H1 (cell line): ENCODE measurements at regions not wholly inside any gene's neighbourhood (a gene's known extent, or its start where the extent isn't known, plus 50 kb on each side); places are given as distances from the start of the nearest gene placed in this dataset.
A peak's percentile ranks its signal among the peaks of the same experiment; 100 is the strongest.

Source experiments
- CTCF ChIA-PET: fragments of 300-600 bp; sonication (Branson Sonifier 250); formaldehyde crosslinking; loops from one replicate; lab custom pipeline; 2021; ENCODE audit not compliant: partially characterized antibody; lab: Charles Lee
- POLR2A ChIA-PET: fragments of 300-600 bp; sonication (Branson Sonifier 250); formaldehyde crosslinking; loops from one replicate; lab custom pipeline; 2021; ENCODE audit warnings: inconsistent platforms; ENCODE audit not compliant: partially characterized antibody; lab: Charles Lee
- DNase-seq, 2 experiments: peaks; one replicate each; pipeline versions ENCODE4 v3.0.0 to v3.0.0-alpha.2; 2010 to 2022; ENCODE audit warnings: low spot score in 2 of 2, low read depth in 1 of 2, mixed read lengths in 1 of 2
- FAIRE-seq: peaks from 2 replicates; lab custom pipeline; 2011; peaks lifted over from hg19 to GRCh38; lab: Jason Lieb, UNC
- H2AFZ ChIP-seq: 2 replicates; pipeline ENCODE4 v1.8.1; 2012; ENCODE audit warnings: low read length, inconsistent platforms
- H2AK5ac ChIP-seq: 2 replicates; pipeline ENCODE4 v1.6.1; 2013; ENCODE audit warnings: low read depth, low read length
- H2BK120ac ChIP-seq: replicated peaks from 2 replicates; pipeline ENCODE3; 2013; ENCODE audit warnings: low read depth, low read length, inconsistent platforms
- H2BK12ac ChIP-seq: 2 replicates; pipeline ENCODE4 v1.6.1; 2013; ENCODE audit warnings: low read depth, low read length
- H2BK15ac ChIP-seq: 2 replicates; pipeline ENCODE4 v1.6.1; 2013; ENCODE audit warnings: low read length
- H2BK20ac ChIP-seq: 2 replicates; pipeline ENCODE4 v1.6.1; 2013; ENCODE audit warnings: low read length
- H2BK5ac ChIP-seq: 2 replicates; pipeline ENCODE4 v1.6.1; 2013; ENCODE audit warnings: low read depth, low read length
- H3K14ac ChIP-seq: 2 replicates; pipeline ENCODE4 v1.6.1; 2013; ENCODE audit warnings: inconsistent platforms; ENCODE audit not compliant: insufficient read length
- H3K18ac ChIP-seq: 2 replicates; pipeline ENCODE4 v1.6.1; 2013; ENCODE audit warnings: low read length; ENCODE audit errors: extremely low read depth
- H3K23ac ChIP-seq: 2 replicates; pipeline ENCODE4 v1.6.1; 2013; ENCODE audit warnings: inconsistent platforms; ENCODE audit not compliant: insufficient read length
- H3K23me2 ChIP-seq: 2 replicates; pipeline ENCODE4 v1.6.1; 2013; ENCODE audit warnings: low read depth, low read length
- H3K27ac ChIP-seq: 2 replicates; pipeline ENCODE4 v1.6.1; 2011; ENCODE audit warnings: low read depth, low read length, inconsistent platforms
- H3K27me3 ChIP-seq, 4 experiments: replicated peaks in 1 of 4; 1 replicate in 1 of 4; 2 replicates in 3 of 4; pipeline versions ENCODE4 v1.6.1 to v1.8.1; 2011 to 2013; ENCODE audit warnings: low read length in 3 of 4, mild to moderate bottlenecking in 3 of 4, inconsistent platforms in 2 of 4, mixed read lengths in 2 of 4, moderate library complexity in 1 of 4; ENCODE audit not compliant: control insufficient read depth in 3 of 4, insufficient read depth in 3 of 4; ENCODE audit errors: extremely low read depth in 1 of 4
- H3K36me3 ChIP-seq, 4 experiments: 2 replicates each; pipeline versions ENCODE4 v1.6.1 to v1.8.1; 2011 to 2013; ENCODE audit warnings: mild to moderate bottlenecking in 4 of 4, low read length in 3 of 4, moderate library complexity in 2 of 4, control low read depth in 1 of 4, inconsistent platforms in 1 of 4; ENCODE audit not compliant: insufficient read depth in 4 of 4, control insufficient read depth in 2 of 4
- H3K4ac ChIP-seq: replicated peaks from 2 replicates; pipeline ENCODE3; 2013; ENCODE audit warnings: low read length, low read depth, mixed read lengths, inconsistent platforms; ENCODE audit not compliant: insufficient read length
- H3K4me1 ChIP-seq, 4 experiments: replicated peaks in 1 of 4; 1 replicate in 1 of 4; 2 replicates in 3 of 4; pipeline versions ENCODE4 v1.6.1 to v1.8.1; 2011 to 2013; ENCODE audit warnings: low read length in 3 of 4, inconsistent platforms in 2 of 4, mixed read lengths in 1 of 4; ENCODE audit not compliant: insufficient read depth in 4 of 4, control insufficient read depth in 3 of 4
- H3K4me2 ChIP-seq, 2 experiments: 2 replicates each; pipeline versions ENCODE4 v1.6.1 to v1.8.1; 2011 to 2013; ENCODE audit warnings: low read depth in 2 of 2, low read length in 2 of 2, control low read depth in 1 of 2, inconsistent platforms in 1 of 2, mild to moderate bottlenecking in 1 of 2; ENCODE audit not compliant: insufficient read depth in 1 of 2
- H3K4me3 ChIP-seq, 4 experiments: fragments of 200-600, 300-600 bp in 1 of 4; sonication (generic), shearing (Covaris generic), sonication (Bioruptor Twin) in 1 of 4; 2 replicates each; pipeline versions ENCODE4 v1.5.1 to v1.8.1; 2011 to 2016; ENCODE audit warnings: low read length in 4 of 4, low read depth in 3 of 4, control low read depth in 2 of 4, inconsistent platforms in 2 of 4, mild to moderate bottlenecking in 2 of 4, mixed read lengths in 1 of 4, moderate library complexity in 1 of 4; ENCODE audit not compliant: insufficient read depth in 2 of 4; ENCODE audit errors: extremely low read depth in 1 of 4
- H3K56ac ChIP-seq: replicated peaks from 2 replicates; pipeline ENCODE3; 2013; ENCODE audit warnings: low read depth, mild to moderate bottlenecking, mixed read lengths, low read length, inconsistent platforms; ENCODE audit not compliant: insufficient read length
- H3K79me1 ChIP-seq: 2 replicates; pipeline ENCODE4 v1.6.1; 2013; ENCODE audit warnings: low read depth, low read length, control low read depth
- H3K79me2 ChIP-seq, 2 experiments: 2 replicates each; pipeline versions ENCODE4 v1.6.1 to v1.8.1; 2012 to 2013; ENCODE audit warnings: low read length in 2 of 2, mild to moderate bottlenecking in 2 of 2, inconsistent platforms in 1 of 2; ENCODE audit not compliant: insufficient read depth in 2 of 2, control insufficient read depth in 1 of 2
- H3K9ac ChIP-seq, 4 experiments: replicated peaks in 1 of 4; 1 replicate in 1 of 4; 2 replicates in 3 of 4; pipeline versions ENCODE4 v1.6.1 to v1.8.1; 2011 to 2013; ENCODE audit warnings: low read depth in 3 of 4, low read length in 3 of 4, control low read depth in 2 of 4, mild to moderate bottlenecking in 2 of 4, moderate library complexity in 2 of 4, inconsistent platforms in 1 of 4; ENCODE audit errors: extremely low read depth in 1 of 4
- H3K9me3 ChIP-seq, 2 experiments: 2 replicates each; pipeline versions ENCODE4 v1.6.1 to v1.8.1; 2012 to 2013; ENCODE audit warnings: mild to moderate bottlenecking in 2 of 2, moderate library complexity in 2 of 2, control low read depth in 1 of 2, inconsistent platforms in 1 of 2, low read depth in 1 of 2, low read length in 1 of 2, mixed read lengths in 1 of 2; ENCODE audit not compliant: insufficient read depth in 2 of 2
- H4K20me1 ChIP-seq, 2 experiments: replicated peaks in 1 of 2; 2 replicates each; pipeline versions ENCODE3 to v1.8.1; 2011 to 2013; ENCODE audit warnings: inconsistent platforms in 2 of 2, low read length in 2 of 2, mild to moderate bottlenecking in 1 of 2; ENCODE audit not compliant: insufficient read depth in 2 of 2, control insufficient read depth in 1 of 2
- H4K5ac ChIP-seq: 2 replicates; pipeline ENCODE4 v1.6.1; 2013; ENCODE audit warnings: low read length, low read depth, mixed read lengths, inconsistent platforms; ENCODE audit not compliant: insufficient read length
- H4K8ac ChIP-seq: 2 replicates; pipeline ENCODE4 v1.8.0; 2013; ENCODE audit warnings: mild to moderate bottlenecking, moderate library complexity, low read length, inconsistent platforms; ENCODE audit not compliant: insufficient read depth; ENCODE audit errors: extremely low read depth
- H4K91ac ChIP-seq: replicated peaks from 2 replicates; pipeline ENCODE3; 2013; ENCODE audit warnings: low read length, mixed read lengths, inconsistent platforms; ENCODE audit not compliant: insufficient read length
- ASH2L ChIP-seq: fragments of 200-600, 300-600 bp; sonication (generic); IDR thresholded peaks from one replicate; pipeline ENCODE4 v1.7.1; 2017; ENCODE audit warnings: low read length
- CHD1 ChIP-seq: IDR thresholded peaks from 2 replicates; pipeline ENCODE4 v1.6.1; 2012; ENCODE audit warnings: low read depth, low read length, improper control_type of control experiment
- EP300 ChIP-seq, 2 experiments: IDR thresholded peaks; 1 replicate in 1 of 2; 2 replicates in 1 of 2; pipeline ENCODE4 v1.6.1; 2011 to 2012; ENCODE audit warnings: low read depth in 2 of 2, low read length in 2 of 2, mild to moderate bottlenecking in 2 of 2, borderline replicate concordance in 1 of 2, inconsistent platforms in 1 of 2, moderate library complexity in 1 of 2
- FOSL1 ChIP-seq: IDR thresholded peaks from 2 replicates; pipeline ENCODE4 v1.6.1; 2011; ENCODE audit warnings: mild to moderate bottlenecking, low read depth, low read length, moderate library complexity; ENCODE audit not compliant: insufficient read depth
- GTF2F1 ChIP-seq: IDR thresholded peaks from 2 replicates; pipeline ENCODE4 v1.6.1; 2012; ENCODE audit warnings: low read depth, low read length, improper control_type of control experiment, borderline replicate concordance
- JUND ChIP-seq: IDR thresholded peaks from 2 replicates; pipeline ENCODE4 v1.6.1; 2011; ENCODE audit warnings: mild to moderate bottlenecking, improper control_type of control experiment, low read length
- RAD21 ChIP-seq, 2 experiments: IDR thresholded peaks in 1 of 2; conservative IDR thresholded peaks in 1 of 2; 2 replicates each; pipeline ENCODE4 v1.6.1; 2011; ENCODE audit warnings: low read depth in 2 of 2, low read length in 2 of 2, improper control_type of control experiment in 1 of 2, inconsistent platforms in 1 of 2, mild to moderate bottlenecking in 1 of 2, moderate library complexity in 1 of 2
- SAP30 ChIP-seq: fragments of 300-600 bp; sonication (generic); IDR thresholded peaks from 2 replicates; pipeline ENCODE4 v1.7.1; 2012; ENCODE audit warnings: low read length, moderate library complexity, mild to moderate bottlenecking, inconsistent platforms; ENCODE audit not compliant: insufficient read depth, insufficient replicate concordance
- SIRT6 ChIP-seq: IDR thresholded peaks from one replicate; pipeline ENCODE4 v1.7.1; 2012; ENCODE audit warnings: low read length, inconsistent platforms
- SIX5 ChIP-seq: IDR thresholded peaks from 2 replicates; pipeline ENCODE4 v1.6.1; 2011; ENCODE audit warnings: mild to moderate bottlenecking, low read depth, low read length
- SP1 ChIP-seq: IDR thresholded peaks from 2 replicates; pipeline ENCODE4 v1.6.1; 2011; ENCODE audit warnings: low read depth, low read length
- TAF1 ChIP-seq: IDR thresholded peaks from 2 replicates; pipeline ENCODE4 v1.6.1; 2011; ENCODE audit warnings: mild to moderate bottlenecking, low read depth, low read length
- TBP ChIP-seq: IDR thresholded peaks from 2 replicates; pipeline ENCODE4 v1.6.1; 2011; ENCODE audit warnings: low read depth, low read length, improper control_type of control experiment
- WGBS, 2 experiments: shearing (Covaris generic) in 1 of 2; methylation state at CpG; one replicate each; pipeline versions ENCODE4 v1.1.6 to v1.1.7; 2013 to 2015; ENCODE audit warnings: low lambda C conversion rate in 2 of 2, mixed read lengths in 2 of 2, inconsistent platforms in 1 of 2, low coverage in 1 of 2, missing lambda C conversion rate in 1 of 2; ENCODE audit not compliant: insufficient replicate concordance in 2 of 2, insufficient coverage in 1 of 2, insufficient read length in 1 of 2; ENCODE audit errors: extremely low coverage in 1 of 2, missing lambda C conversion rate in 1 of 2; 5-methylcytosine and 5-hydroxymethylcytosine counted together
- TF ChIP-seq, protein P1 (sequence below): IDR thresholded peaks from 2 replicates; pipeline ENCODE4 v1.6.1; 2011; ENCODE audit warnings: low read length, improper control_type of control experiment

DNA sequence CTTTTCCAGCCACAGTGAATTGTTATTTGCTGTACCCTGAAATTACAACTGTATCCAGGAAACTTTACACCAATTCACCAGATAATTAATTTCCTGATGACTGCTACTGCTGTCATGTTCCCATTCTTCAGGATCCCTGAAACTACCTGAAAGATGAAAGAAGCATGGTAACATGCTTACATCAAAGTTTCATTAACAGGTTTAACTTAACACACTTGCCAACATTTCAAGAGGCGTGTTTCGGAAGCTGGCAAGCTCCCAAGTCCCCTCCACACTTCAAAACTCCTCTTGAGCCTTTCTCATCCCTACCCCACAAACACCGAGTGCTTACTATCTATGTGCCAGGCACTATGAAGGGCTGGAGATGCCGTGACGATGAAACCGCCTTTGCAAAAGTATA lies 88.6 kb downstream of the MPP7 start:
- no peak for DNase-seq
- TF ChIP-seq RAD21 (IDR thresholded peaks at IDR 0.05 in 1 of 2, conservative IDR thresholded peaks at IDR 0.05 in 1 of 2; ENCODE audit: low read depth in 2 of 2, low read length in 2 of 2) (no peak), ASH2L (no peak), SIRT6 (no peak), SP1 (no peak), EP300 (IDR thresholded peaks at IDR 0.05; ENCODE audit: borderline replicate concordance in 1 of 2, low read depth in 2 of 2, low read length in 2 of 2) (no peak), FOSL1 (no peak), TBP (no peak), GTF2F1 (no peak), SAP30 (no peak), JUND (no peak), TAF1 (no peak), CHD1 (no peak), SIX5 (no peak)
- TF ChIP-seq, protein P1, sequence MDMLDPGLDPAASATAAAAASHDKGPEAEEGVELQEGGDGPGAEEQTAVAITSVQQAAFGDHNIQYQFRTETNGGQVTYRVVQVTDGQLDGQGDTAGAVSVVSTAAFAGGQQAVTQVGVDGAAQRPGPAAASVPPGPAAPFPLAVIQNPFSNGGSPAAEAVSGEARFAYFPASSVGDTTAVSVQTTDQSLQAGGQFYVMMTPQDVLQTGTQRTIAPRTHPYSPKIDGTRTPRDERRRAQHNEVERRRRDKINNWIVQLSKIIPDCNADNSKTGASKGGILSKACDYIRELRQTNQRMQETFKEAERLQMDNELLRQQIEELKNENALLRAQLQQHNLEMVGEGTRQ: no peak

More for the DNA sequence above, 88.6 kb downstream of the MPP7 start:
- Histone ChIP-seq H4K8ac (no peak overlapping the region), H2BK120ac (peak overlapping the region; percentile 94), H3K23ac (no peak overlapping the region), H3K23me2 (no peaks in the 10 kb centered on the region), H3K9ac (no peak overlapping the region), H3K4me3 (no peak overlapping the region), H3K18ac (no peak overlapping the region; the same call in 1 of the 2 replicates), H2BK5ac (peak overlapping the region; percentile 72; the same call in 1 of the 2 replicates), H2BK12ac (no peak overlapping the region), H2AK5ac (0 out of 2 replicates have a peak overlapping the region, but pooled peaks have one; percentile 75), H3K79me2 (no peaks in the 10 kb centered on the region), H4K5ac (peak overlapping the region; percentile 58), H3K4ac (no peak overlapping the region), H3K4me1 (peaks cover 2 to 15% (median 8%) of the 10 kb centered on the region in 4 experiments; a peak in 5 of 7 replicates), H3K27me3 (no peaks in the 10 kb centered on the region), H3K36me3 (no peaks in the 10 kb centered on the region), H4K20me1 (no peaks in the 10 kb centered on the region), H2BK20ac (0 out of 2 replicates have a peak overlapping the region, but pooled peaks have one; percentile 54), H2AFZ (no peak overlapping the region), H4K91ac (no peak overlapping the region), H3K14ac (no peak overlapping the region), H3K79me1 (no peaks in the 10 kb centered on the region), H2BK15ac (no peak overlapping the region), H3K4me2 (no peak overlapping the region), H3K27ac (no peak overlapping the region), H3K9me3 (no peaks in the 10 kb centered on the region), H3K56ac (no peak overlapping the region)
- ChIA-PET CTCF (no interaction called here), POLR2A (no interaction called here)
- 92% methylated on average over 6 of the region's 6 CpGs; no CpG with 5 or more reads in 1 of the 2 experiments for WGBS, 2 experiments
- FAIRE-seq: no peak
